Parathyroid adenoma (tissue), 2 donors: ENCODE measurements at regions not wholly inside any gene's neighbourhood (a gene's known extent, or its start where the extent isn't known, plus 50 kb on each side); places are given as distances from the start of the nearest gene placed in this dataset.

Source experiments
- H2AFZ ChIP-seq: fragments of 300-600 bp; sonication (generic); one replicate; pipeline ENCODE4 v1.7.0; 2017; ENCODE audit warnings: antibody characterized with exemption, mild to moderate bottlenecking
- H3K27ac ChIP-seq: fragments of 300-600 bp; sonication (generic); one replicate; pipeline ENCODE4 v1.7.0; 2017
- H3K27me3 ChIP-seq: fragments of 300-600 bp; sonication (generic); one replicate; pipeline ENCODE4 v1.7.0; 2017; ENCODE audit warnings: low read length; ENCODE audit not compliant: control insufficient read depth, insufficient read depth
- H3K36me3 ChIP-seq: fragments of 300-600 bp; sonication (generic); one replicate; pipeline ENCODE4 v1.7.0; 2017; ENCODE audit warnings: low read length; ENCODE audit not compliant: control insufficient read depth, insufficient read depth
- H3K4me1 ChIP-seq: fragments of 300-600 bp; sonication (generic); one replicate; pipeline ENCODE4 v1.7.0; 2017; ENCODE audit warnings: control low read depth
- H3K4me2 ChIP-seq: fragments of 300-600 bp; sonication (generic); one replicate; pipeline ENCODE4 v1.7.0; 2017; ENCODE audit warnings: low read length
- H3K4me3 ChIP-seq: fragments of 300-600 bp; sonication (generic); one replicate; pipeline ENCODE4 v1.7.0; 2017; ENCODE audit warnings: low read depth, low read length
- H3K79me2 ChIP-seq: fragments of 300-600 bp; sonication (generic); one replicate; pipeline ENCODE4 v1.7.0; 2017; ENCODE audit warnings: control low read depth
- H3K9ac ChIP-seq: fragments of 300-600 bp; sonication (generic); one replicate; pipeline ENCODE4 v1.7.0; 2017; ENCODE audit warnings: mild to moderate bottlenecking
- H3K9me3 ChIP-seq: fragments of 300-600 bp; sonication (generic); one replicate; pipeline ENCODE4 v1.7.0; 2017; ENCODE audit warnings: low read length; ENCODE audit not compliant: control insufficient read depth
- TF ChIP-seq, protein P1 (sequence below): fragments of 300-600 bp; sonication (generic); IDR thresholded peaks from one replicate; pipeline ENCODE4 v1.7.0; 2017; ENCODE audit warnings: antibody characterized with exemption, mild to moderate bottlenecking
- donor health status: primary hyperparathyroidism.

DNA sequence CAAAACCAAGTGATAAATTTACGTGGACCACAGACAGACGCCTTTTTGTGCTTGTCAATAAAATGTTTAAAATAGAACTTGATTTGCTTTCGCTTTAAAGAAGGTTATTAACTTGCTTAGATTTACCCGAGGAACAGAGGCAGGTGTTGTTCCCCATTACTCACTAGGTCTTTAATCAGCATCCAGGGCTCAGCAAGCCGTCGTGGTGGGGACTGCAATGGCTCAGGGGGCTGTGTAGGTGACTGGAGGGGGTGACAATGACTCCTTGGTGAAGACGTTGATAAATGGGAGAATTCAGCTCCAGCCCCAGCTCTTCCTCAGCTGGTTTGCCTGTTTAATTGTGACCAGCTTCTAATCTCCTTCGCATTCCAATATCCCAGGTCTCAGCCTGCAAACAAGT lies 231.4 kb downstream of the TMEM114 start:
- Histone ChIP-seq H3K27me3 (no peaks in the 10 kb centered on the region), H3K4me1 (no peaks in the 10 kb centered on the region), H3K36me3 (no peaks in the 10 kb centered on the region), H3K27ac (no peak overlapping the region), H3K9ac (no peak overlapping the region), H3K79me2 (no peaks in the 10 kb centered on the region), H2AFZ (no peak overlapping the region), H3K9me3 (no peaks in the 10 kb centered on the region), H3K4me2 (no peak overlapping the region), H3K4me3 (no peak overlapping the region)
- TF ChIP-seq, protein P1, sequence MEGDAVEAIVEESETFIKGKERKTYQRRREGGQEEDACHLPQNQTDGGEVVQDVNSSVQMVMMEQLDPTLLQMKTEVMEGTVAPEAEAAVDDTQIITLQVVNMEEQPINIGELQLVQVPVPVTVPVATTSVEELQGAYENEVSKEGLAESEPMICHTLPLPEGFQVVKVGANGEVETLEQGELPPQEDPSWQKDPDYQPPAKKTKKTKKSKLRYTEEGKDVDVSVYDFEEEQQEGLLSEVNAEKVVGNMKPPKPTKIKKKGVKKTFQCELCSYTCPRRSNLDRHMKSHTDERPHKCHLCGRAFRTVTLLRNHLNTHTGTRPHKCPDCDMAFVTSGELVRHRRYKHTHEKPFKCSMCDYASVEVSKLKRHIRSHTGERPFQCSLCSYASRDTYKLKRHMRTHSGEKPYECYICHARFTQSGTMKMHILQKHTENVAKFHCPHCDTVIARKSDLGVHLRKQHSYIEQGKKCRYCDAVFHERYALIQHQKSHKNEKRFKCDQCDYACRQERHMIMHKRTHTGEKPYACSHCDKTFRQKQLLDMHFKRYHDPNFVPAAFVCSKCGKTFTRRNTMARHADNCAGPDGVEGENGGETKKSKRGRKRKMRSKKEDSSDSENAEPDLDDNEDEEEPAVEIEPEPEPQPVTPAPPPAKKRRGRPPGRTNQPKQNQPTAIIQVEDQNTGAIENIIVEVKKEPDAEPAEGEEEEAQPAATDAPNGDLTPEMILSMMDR, result no peak

DNA sequence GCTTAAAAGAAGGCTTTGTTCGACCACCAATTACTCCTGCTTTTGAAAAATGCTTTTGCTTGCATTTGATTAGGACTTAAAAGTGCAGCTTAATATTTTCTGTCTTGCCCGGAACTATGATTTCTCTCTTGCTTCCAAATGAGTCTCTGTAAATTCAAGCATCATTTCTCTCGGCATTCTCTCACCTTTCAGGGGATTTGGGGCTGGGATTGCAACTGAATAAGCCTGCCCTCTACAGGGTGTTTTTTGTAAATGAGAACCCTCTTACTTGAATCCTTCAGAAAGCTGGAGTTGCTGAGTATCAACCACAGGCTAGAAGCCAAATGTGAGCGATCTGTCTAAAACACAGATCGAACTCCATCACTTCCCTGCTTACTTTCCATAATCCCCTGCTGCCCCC lies 234.6 kb downstream of the TMEM114 start:
- no peaks in the 10 kb centered on the region for H3K79me2 ChIP-seq
- no peak overlapping the region for H2AFZ ChIP-seq
- no peaks in the 10 kb centered on the region for H3K9me3 ChIP-seq
- H3K27me3 ChIP-seq, result no peaks in the 10 kb centered on the region
- no peak overlapping the region for H3K27ac ChIP-seq
- H3K4me2 ChIP-seq, result no peak overlapping the region
- TF ChIP-seq, protein P1, result no peak
- H3K4me1 ChIP-seq, result no peaks in the 10 kb centered on the region
- H3K36me3 ChIP-seq, result no peaks in the 10 kb centered on the region
- H3K4me3 ChIP-seq, result no peak overlapping the region
- no peak overlapping the region for H3K9ac ChIP-seq

DNA sequence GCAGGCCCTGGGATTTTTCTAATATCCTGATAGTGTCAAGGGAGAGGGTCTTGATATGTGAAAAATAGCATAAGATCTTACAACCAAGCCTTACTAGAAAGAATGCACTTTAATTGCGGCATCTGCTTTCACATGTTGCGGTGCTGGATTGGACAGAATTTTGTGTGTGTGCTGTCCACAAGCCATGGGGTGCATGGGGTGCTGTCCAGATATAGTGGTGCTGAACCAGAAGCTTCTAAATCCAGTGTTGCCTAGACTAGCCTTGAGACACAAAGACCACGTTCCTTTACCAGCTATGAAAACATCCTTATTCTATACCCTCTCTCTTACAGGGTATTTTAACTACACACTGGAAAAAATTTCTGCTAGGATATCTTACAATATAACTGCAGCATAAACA lies 244.0 kb downstream of the TMEM114 start:
- H3K79me2 ChIP-seq, result no peaks in the 10 kb centered on the region
- no peaks in the 10 kb centered on the region for H3K9me3 ChIP-seq
- no peak overlapping the region for H3K4me3 ChIP-seq
- H3K4me2 ChIP-seq, result no peak overlapping the region
- no peak overlapping the region for H3K27ac ChIP-seq
- TF ChIP-seq, protein P1, result no peak
- H3K36me3 ChIP-seq, result no peaks in the 10 kb centered on the region
- H2AFZ ChIP-seq, result no peak overlapping the region
- H3K4me1 ChIP-seq, result no peaks in the 10 kb centered on the region
- H3K9ac ChIP-seq, result no peak overlapping the region
- H3K27me3 ChIP-seq, result no peaks in the 10 kb centered on the region

DNA sequence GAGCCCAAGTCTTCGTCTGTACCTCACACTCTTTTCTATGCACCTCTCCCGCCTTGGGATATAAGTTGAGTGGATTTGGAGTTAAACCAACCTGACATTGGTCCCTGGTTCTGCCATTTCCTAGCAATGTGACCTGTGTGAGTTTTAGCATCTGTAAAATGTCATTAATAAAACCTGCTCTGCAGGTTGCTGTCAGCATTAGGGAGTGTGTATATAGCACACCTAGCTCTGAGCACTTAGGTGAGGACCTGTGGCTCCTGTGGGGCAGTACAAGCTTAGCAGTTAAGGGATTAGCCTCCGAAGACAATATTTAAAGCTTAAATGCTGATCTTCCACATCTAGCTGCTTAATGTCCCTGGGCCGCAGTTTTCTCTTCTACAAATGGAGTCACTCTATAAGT lies 248.0 kb downstream of the TMEM114 start:
- H3K4me3 ChIP-seq, result no peak overlapping the region

DNA sequence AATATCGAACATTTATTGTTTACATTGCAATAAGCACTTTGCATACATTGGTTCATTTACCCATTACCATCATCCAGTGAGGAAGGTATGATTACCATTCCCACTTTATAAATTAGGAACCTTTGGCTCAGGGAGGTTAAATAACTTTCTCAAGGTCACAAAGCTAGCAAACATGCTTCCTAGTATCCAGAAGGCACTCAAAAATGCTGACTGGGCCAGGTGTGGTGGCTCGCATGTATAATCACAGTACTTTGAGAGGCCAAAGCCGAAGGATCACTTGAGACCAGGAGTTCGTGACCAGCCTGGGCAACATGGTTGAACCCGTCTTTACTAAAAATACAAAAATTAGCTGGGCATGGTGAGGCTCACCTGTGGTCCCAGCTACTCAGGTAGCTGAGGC lies 259.6 kb downstream of the TMEM114 start:
- Histone ChIP-seq H2AFZ (no peak overlapping the region), H3K9ac (no peak overlapping the region), H3K27ac (no peak overlapping the region), H3K79me2 (no peaks in the 10 kb centered on the region), H3K9me3 (no peaks in the 10 kb centered on the region), H3K4me2 (no peak overlapping the region), H3K27me3 (no peaks in the 10 kb centered on the region), H3K4me1 (no peaks in the 10 kb centered on the region), H3K36me3 (no peaks in the 10 kb centered on the region), H3K4me3 (no peak overlapping the region)
- TF ChIP-seq, protein P1, result no peak

More for the DNA sequence above, 248.0 kb downstream of the TMEM114 start:
- Histone ChIP-seq H3K4me1 (no peaks in the 10 kb centered on the region), H3K9ac (no peak overlapping the region), H3K27ac (no peak overlapping the region), H3K4me2 (no peak overlapping the region), H3K27me3 (peaks cover 2% of the 10 kb centered on the region), H3K9me3 (no peaks in the 10 kb centered on the region), H3K79me2 (no peaks in the 10 kb centered on the region), H2AFZ (no peak overlapping the region), H3K36me3 (no peaks in the 10 kb centered on the region)
- TF ChIP-seq, protein P1, result no peak
